Endothelial cell of umbilical vein (primary cell): ENCODE measurements at regions not wholly inside any gene's neighbourhood (a gene's known extent, or its start where the extent isn't known, plus 50 kb on each side); places are given as distances from the start of the nearest gene placed in this dataset.

Experiments used
- BruUV-seq: library from RNA; stranded (reverse); fragments of 400-500 nt; replicated peaks from 2 replicates; lab custom pipeline; 2021; lab: Mats Ljungman, UMichigan
- CTCF ChIA-PET: fragments of 300-600, 350-600 bp; sonication (Branson Sonifier 250); formaldehyde crosslinking; loops from one replicate; lab custom pipeline; 2021; ENCODE audit warnings: antibody characterized with exemption, inconsistent platforms; lab: Charles Lee
- POLR2A ChIA-PET: fragments of 300-600, 350-600 bp; sonication (Branson Sonifier 250); formaldehyde crosslinking; loops from one replicate; lab custom pipeline; 2021; ENCODE audit warnings: antibody characterized with exemption, inconsistent platforms; lab: Charles Lee
- DNase-seq: peaks from one replicate; pipeline ENCODE4 v3.0.0-alpha.2; 2011; ENCODE audit warnings: low read depth, low spot score
- FAIRE-seq: peaks from 2 replicates; lab custom pipeline; 2011; peaks lifted over from hg19 to GRCh38; lab: Jason Lieb, UNC
- H2AFZ ChIP-seq: 2 replicates; pipeline ENCODE4 v1.6.0; 2012; ENCODE audit warnings: low read depth, low read length, control low read depth, inconsistent platforms
- H3K27ac ChIP-seq: 2 replicates; pipeline ENCODE4 v1.5.1; 2011; ENCODE audit warnings: low read depth, mild to moderate bottlenecking, control low read depth, low read length, moderate library complexity; ENCODE audit not compliant: insufficient read depth
- H3K27me3 ChIP-seq, 2 experiments: 2 replicates each; pipeline versions ENCODE4 v1.6.0 to v1.6.1; 2011; ENCODE audit warnings: low read length in 2 of 2, mixed read lengths in 1 of 2; ENCODE audit not compliant: control insufficient read depth in 2 of 2, insufficient read depth in 2 of 2
- H3K36me3 ChIP-seq, 2 experiments: 2 replicates in 1 of 2; 3 replicates in 1 of 2; pipeline ENCODE4 v1.5.1; 2011; ENCODE audit warnings: low read length in 2 of 2, mild to moderate bottlenecking in 1 of 2, moderate library complexity in 1 of 2; ENCODE audit not compliant: control insufficient read depth in 2 of 2, insufficient read depth in 2 of 2; ENCODE audit errors: extremely low read depth in 1 of 2
- H3K4me1 ChIP-seq: 3 replicates; pipeline ENCODE4 v1.5.1; 2011; ENCODE audit warnings: mild to moderate bottlenecking, low read length; ENCODE audit not compliant: control insufficient read depth, insufficient read depth; ENCODE audit errors: extremely low read depth
- H3K4me2 ChIP-seq: 2 replicates; pipeline ENCODE4 v1.6.1; 2011; ENCODE audit warnings: low read length, control low read depth, mixed read lengths; ENCODE audit not compliant: insufficient read depth
- H3K4me3 ChIP-seq, 3 experiments: fragments of 200-600 bp in 1 of 3; sonication (generic), shearing (Covaris generic) in 1 of 3; replicated peaks in 1 of 3; 2 replicates each; pipeline ENCODE4 v1.5.1; 2011 to 2016; ENCODE audit warnings: control low read depth in 3 of 3, low read length in 3 of 3, mild to moderate bottlenecking in 2 of 3, inconsistent platforms in 1 of 3, low read depth in 1 of 3, moderate library complexity in 1 of 3; ENCODE audit not compliant: insufficient read depth in 1 of 3
- H3K79me2 ChIP-seq: 2 replicates; pipeline ENCODE4 v1.6.0; 2012; ENCODE audit warnings: low read length, inconsistent platforms; ENCODE audit not compliant: control insufficient read depth, insufficient read depth
- H3K9ac ChIP-seq: replicated peaks from 2 replicates; pipeline ENCODE3; 2011; ENCODE audit warnings: low read length, control low read depth; ENCODE audit not compliant: insufficient read depth; ENCODE audit errors: extremely low read depth
- H3K9me1 ChIP-seq: replicated peaks from 3 replicates; pipeline ENCODE4 v1.6.0; 2011; ENCODE audit warnings: mild to moderate bottlenecking, low read length; ENCODE audit not compliant: control insufficient read depth, insufficient read depth; ENCODE audit errors: extremely low read depth
- H3K9me3 ChIP-seq: replicated peaks from 2 replicates; pipeline ENCODE4 v1.5.1; 2012; ENCODE audit warnings: low read length, inconsistent platforms; ENCODE audit not compliant: control insufficient read depth, insufficient read depth
- H4K20me1 ChIP-seq: replicated peaks from 2 replicates; pipeline ENCODE3; 2011; ENCODE audit warnings: mild to moderate bottlenecking, low read length; ENCODE audit not compliant: control insufficient read depth, insufficient read depth; ENCODE audit errors: extremely low read depth
- EZH2 ChIP-seq: IDR thresholded peaks from 2 replicates; pipeline ENCODE4 v1.6.1; 2012; ENCODE audit warnings: borderline replicate concordance, low read depth, mild to moderate bottlenecking, moderate library complexity, low read length, inconsistent platforms; ENCODE audit not compliant: severe bottlenecking
- JUN ChIP-seq: IDR thresholded peaks from 2 replicates; pipeline ENCODE4 v1.6.1; 2011; ENCODE audit warnings: borderline replicate concordance, low read depth; ENCODE audit not compliant: insufficient read length, insufficient read depth
- POLR2A ChIP-seq: IDR thresholded peaks from 2 replicates; pipeline ENCODE4 v1.6.1; 2012; ENCODE audit warnings: low read depth, mild to moderate bottlenecking, control low read depth, low read length
- dilution Hi-C: fragments of 300-500 bp; cut with MboI; formaldehyde crosslinking; loops from one replicate; pipeline ENCODE4 v1.15.0; 2019; ENCODE audit warnings: low sequenced_read_pairs; ENCODE audit not compliant: extremely low pct_ligation_motif_present
- intact Hi-C: fragments of 100-400 bp; cut with micrococcal nuclease; formaldehyde crosslinking; loops from one replicate; pipeline ENCODE4 v1.10.0; 2022
- TF ChIP-seq, protein P1 (sequence below): IDR thresholded peaks from 2 replicates; pipeline ENCODE4 v1.6.1; 2011; ENCODE audit not compliant: insufficient read depth, insufficient read length
- TF ChIP-seq, protein P2 (sequence below), 2 donors: IDR thresholded peaks; 1 replicate in 1 of 2; 2 replicates in 1 of 2; pipeline ENCODE4 v1.5.1; 2011; ENCODE audit warnings: low read length in 2 of 2, mild to moderate bottlenecking in 2 of 2, moderate library complexity in 2 of 2, control low read depth in 1 of 2, inconsistent platforms in 1 of 2, low read depth in 1 of 2; ENCODE audit not compliant: insufficient read depth in 1 of 2; ENCODE audit errors: extremely low read depth in 1 of 2

DNA sequence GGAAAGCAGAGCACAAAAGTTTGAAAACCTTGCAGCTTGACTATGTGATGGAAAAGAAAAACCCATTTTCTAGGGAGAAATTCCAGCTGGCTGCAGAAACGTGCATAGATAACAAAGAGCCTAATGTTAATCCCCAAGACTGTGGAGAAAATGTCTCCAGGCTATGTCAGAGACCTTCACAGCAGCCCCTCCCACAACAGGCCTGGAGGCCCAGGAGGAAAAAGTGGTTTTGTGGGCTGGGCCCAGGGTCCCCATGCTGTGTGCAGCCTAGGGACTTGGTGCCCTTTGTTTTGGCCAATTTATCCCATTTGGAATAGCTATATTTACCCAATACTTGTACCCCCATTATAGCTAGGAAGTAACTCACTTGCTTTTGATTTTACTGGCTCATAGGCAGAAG lies 484.1 kb upstream of the HTR1E start:
- Histone ChIP-seq H3K9me3 (peaks cover 7% of the 10 kb centered on the region), H3K4me3 (no peak overlapping the region), H3K36me3 (no peaks in the 10 kb centered on the region), H2AFZ (no peak overlapping the region), H3K9ac (no peak overlapping the region), H3K79me2 (no peaks in the 10 kb centered on the region), H3K4me2 (no peak overlapping the region), H3K4me1 (no peaks in the 10 kb centered on the region), H3K27ac (no peak overlapping the region), H3K9me1 (no peaks in the 10 kb centered on the region), H3K27me3 (no peaks in the 10 kb centered on the region), H4K20me1 (no peaks in the 10 kb centered on the region)
- no peak for FAIRE-seq
- intact Hi-C loops (no loop called here), dilution Hi-C loops (no loop called here)
- DNase-seq, result no peak
- TF ChIP-seq, protein P1, sequence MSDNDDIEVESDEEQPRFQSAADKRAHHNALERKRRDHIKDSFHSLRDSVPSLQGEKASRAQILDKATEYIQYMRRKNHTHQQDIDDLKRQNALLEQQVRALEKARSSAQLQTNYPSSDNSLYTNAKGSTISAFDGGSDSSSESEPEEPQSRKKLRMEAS, result no peak
- no peak for TF ChIP-seq POLR2A
- ChIA-PET CTCF (no interaction called here), POLR2A (no interaction called here)
- BruUV-seq, result no TSS peak

DNA sequence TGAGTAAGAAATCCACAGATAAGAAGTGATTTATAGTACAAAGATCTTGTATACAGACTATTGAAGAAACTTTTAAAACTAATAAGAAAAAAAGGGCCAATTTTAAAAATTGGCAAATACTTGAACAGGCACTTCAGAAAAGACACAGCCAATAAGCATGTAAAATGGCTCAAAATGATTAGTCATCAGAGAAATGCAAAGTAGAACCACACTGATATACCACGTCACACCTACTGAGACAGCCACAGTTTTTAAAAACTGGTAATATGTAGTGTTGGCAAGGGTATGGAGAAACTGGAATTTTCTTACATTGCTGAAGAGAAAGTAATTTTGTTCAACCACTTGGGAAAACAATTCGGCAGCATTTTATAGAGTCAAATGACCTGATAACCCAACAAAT lies 488.9 kb upstream of the HTR1E start:
- H3K36me3 ChIP-seq, result no peaks in the 10 kb centered on the region
- no peaks in the 10 kb centered on the region for H4K20me1 ChIP-seq
- H3K27ac ChIP-seq, result no peak overlapping the region
- dilution Hi-C loops (no loop called here), intact Hi-C loops (no loop called here)
- no peaks in the 10 kb centered on the region for H3K27me3 ChIP-seq
- no peak for DNase-seq
- FAIRE-seq, result no peak
- H3K79me2 ChIP-seq, result no peaks in the 10 kb centered on the region
- no peaks in the 10 kb centered on the region for H3K9me1 ChIP-seq
- H3K9me3 ChIP-seq, result peaks cover 10% of the 10 kb centered on the region
- TF ChIP-seq EZH2 (no peak), JUN (no peak), POLR2A (no peak)
- TF ChIP-seq, protein P1, result no peak
- TF ChIP-seq, protein P2, sequence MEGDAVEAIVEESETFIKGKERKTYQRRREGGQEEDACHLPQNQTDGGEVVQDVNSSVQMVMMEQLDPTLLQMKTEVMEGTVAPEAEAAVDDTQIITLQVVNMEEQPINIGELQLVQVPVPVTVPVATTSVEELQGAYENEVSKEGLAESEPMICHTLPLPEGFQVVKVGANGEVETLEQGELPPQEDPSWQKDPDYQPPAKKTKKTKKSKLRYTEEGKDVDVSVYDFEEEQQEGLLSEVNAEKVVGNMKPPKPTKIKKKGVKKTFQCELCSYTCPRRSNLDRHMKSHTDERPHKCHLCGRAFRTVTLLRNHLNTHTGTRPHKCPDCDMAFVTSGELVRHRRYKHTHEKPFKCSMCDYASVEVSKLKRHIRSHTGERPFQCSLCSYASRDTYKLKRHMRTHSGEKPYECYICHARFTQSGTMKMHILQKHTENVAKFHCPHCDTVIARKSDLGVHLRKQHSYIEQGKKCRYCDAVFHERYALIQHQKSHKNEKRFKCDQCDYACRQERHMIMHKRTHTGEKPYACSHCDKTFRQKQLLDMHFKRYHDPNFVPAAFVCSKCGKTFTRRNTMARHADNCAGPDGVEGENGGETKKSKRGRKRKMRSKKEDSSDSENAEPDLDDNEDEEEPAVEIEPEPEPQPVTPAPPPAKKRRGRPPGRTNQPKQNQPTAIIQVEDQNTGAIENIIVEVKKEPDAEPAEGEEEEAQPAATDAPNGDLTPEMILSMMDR (IDR thresholded peaks at IDR 0.05; ENCODE audit: extremely low read depth in 1 of 2, insufficient read depth in 1 of 2, low read depth in 1 of 2, low read length in 2 of 2), result no peak
- no peak overlapping the region for H3K4me2 ChIP-seq
- no peak overlapping the region for H3K9ac ChIP-seq
- H3K4me1 ChIP-seq, result no peaks in the 10 kb centered on the region
- CTCF ChIA-PET, result no interaction called here
- BruUV-seq, result no TSS peak
- H2AFZ ChIP-seq, result no peak overlapping the region
- H3K4me3 ChIP-seq, result no peak overlapping the region
- POLR2A ChIA-PET, result no interaction called here
